GM20000 (cell line): ENCODE measurements at regions not wholly inside any gene's neighbourhood (a gene's known extent, or its start where the extent isn't known, plus 50 kb on each side); places are given as distances from the start of the nearest gene placed in this dataset.

Experiments
- DNase-seq: peaks from one replicate; pipeline ENCODE4 v3.0.0; 2012; ENCODE audit warnings: low spot score
- TF ChIP-seq, protein P1 (sequence below): IDR thresholded peaks from 2 replicates; pipeline ENCODE4 v1.5.1; 2012; ENCODE audit warnings: mild to moderate bottlenecking, control low read depth; ENCODE audit errors: extremely low read depth, missing control alignments

- DNase-seq = no peak
- TF ChIP-seq, protein P1, sequence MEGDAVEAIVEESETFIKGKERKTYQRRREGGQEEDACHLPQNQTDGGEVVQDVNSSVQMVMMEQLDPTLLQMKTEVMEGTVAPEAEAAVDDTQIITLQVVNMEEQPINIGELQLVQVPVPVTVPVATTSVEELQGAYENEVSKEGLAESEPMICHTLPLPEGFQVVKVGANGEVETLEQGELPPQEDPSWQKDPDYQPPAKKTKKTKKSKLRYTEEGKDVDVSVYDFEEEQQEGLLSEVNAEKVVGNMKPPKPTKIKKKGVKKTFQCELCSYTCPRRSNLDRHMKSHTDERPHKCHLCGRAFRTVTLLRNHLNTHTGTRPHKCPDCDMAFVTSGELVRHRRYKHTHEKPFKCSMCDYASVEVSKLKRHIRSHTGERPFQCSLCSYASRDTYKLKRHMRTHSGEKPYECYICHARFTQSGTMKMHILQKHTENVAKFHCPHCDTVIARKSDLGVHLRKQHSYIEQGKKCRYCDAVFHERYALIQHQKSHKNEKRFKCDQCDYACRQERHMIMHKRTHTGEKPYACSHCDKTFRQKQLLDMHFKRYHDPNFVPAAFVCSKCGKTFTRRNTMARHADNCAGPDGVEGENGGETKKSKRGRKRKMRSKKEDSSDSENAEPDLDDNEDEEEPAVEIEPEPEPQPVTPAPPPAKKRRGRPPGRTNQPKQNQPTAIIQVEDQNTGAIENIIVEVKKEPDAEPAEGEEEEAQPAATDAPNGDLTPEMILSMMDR = no peak
Measured at GRCh38 chr4:120198411-120198810, 131.8 kb upstream of the MAD2L1 start.

GRCh38 chr4:120177603-120178002 lies 111.0 kb upstream of the MAD2L1 start:
- DNase-seq = no peak
- TF ChIP-seq, protein P1 = no peak

DNA sequence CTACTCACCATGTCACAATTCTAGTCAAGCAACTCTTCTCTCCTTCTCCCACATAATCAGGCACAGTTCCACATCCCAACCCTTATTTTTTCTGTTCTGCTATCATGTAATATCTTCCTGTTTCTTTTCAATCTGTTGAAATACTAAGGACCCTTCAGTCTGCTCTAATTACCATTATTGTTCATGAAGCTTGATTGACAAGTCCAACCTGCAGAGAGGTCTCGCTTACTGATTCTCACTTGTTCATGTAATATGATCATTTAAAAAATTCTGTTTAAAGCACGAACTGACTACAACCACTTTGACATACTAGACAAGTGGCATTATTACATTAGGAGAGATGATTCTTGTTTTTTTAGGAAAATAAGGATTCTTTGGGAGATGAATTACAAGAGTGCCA lies 108.6 kb upstream of the MAD2L1 start:
- TF ChIP-seq, protein P1 = no peak
- DNase-seq = no peak

DNA sequence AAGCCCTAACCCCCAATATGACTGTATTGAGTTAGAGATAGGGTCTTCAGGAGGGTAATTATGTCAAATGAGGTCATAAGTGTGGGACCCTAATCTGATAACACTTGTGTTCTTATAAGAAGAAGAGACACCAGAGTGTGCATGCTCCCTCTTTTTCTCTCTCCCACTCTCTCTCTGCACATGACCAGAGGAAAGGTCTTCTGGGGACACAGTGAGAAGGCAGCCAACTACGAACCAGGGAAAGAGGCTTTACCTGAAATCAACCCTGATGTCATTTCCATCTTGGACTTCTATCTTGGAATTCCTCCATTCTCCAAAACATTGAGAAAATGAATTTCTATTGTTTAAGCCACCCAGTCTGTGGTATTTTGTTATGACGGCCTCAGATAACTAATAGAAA lies 97.2 kb upstream of the MAD2L1 start:
- DNase-seq = no peak

GRCh38 chr4:120158841-120159463 lies 92.3 kb upstream of the MAD2L1 start:
- TF ChIP-seq, protein P1 = no peak
- no peak for DNase-seq

More for the DNA sequence above, 97.2 kb upstream of the MAD2L1 start:
- TF ChIP-seq, protein P1 = no peak

DNA sequence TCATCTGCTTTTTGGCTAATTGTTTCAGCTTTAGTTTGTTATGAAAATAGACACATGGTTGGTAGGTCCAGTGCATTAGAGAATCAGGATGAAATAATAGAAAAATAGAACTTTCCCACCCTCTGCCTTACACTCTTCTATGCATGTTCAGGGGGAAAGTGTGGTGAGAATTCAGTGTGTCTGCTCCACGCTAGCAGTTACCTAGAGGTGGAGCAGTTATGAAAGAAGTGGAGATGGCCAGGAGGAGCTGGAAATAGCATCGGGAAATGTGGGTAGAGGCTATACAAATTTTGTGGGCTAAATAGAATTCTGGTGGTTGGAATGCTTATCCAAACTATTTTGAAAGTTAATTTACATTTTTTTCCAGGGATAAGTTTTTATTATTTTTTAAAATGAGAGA lies 91.4 kb upstream of the MAD2L1 start:
- no peak for DNase-seq
- TF ChIP-seq, protein P1 = no peak

DNA sequence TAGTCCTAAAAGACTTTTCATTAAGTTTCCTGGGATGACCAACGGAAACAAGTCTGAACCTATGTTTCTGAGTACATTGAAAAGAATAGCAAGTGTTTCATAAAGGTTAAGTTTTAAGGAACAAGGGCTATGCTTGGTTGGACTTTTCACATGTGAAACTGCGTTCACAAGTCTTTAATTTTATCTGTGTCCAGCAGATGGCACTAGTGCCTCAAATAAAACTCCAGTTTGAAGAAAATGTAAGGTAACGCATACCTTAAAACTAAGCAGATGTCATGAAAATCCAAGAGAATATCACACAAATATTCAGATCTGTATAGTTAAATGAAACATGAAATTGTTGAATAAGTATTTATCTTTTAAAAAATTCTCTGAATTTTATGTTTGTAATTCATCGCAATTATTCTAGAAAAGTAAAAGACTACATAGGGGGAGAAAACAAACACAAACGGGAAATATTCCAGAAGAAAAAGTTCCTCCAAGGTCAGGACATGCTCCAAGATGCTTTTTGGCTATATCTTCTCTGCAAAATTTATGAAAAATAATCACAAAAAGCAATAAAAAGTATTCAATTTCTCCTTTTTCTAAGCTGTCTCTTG lies 89.6 kb upstream of the MAD2L1 start:
- TF ChIP-seq, protein P1 = peak; percentile 33
- DNase-seq = peak; percentile 24
